ENCODE measurements at regions not wholly inside any gene's neighbourhood (a gene's known extent, or its start where the extent isn't known, plus 50 kb on each side); places are given as distances from the start of the nearest gene placed in this dataset.
A peak's percentile ranks its signal among the peaks of the same experiment; 100 is the strongest.

GRCh38 chr1:34476371-34476770 lies 278.5 kb upstream of the GJB5 start:
- ATAC-seq: no peak
- no peak for DNase-seq (ENCODE audit: low spot score)

GRCh38 chr1:34477632-34478141 lies 277.2 kb upstream of the GJB5 start:
- ATAC-seq: no peak
- no peak for DNase-seq (ENCODE audit: low spot score)

DNA sequence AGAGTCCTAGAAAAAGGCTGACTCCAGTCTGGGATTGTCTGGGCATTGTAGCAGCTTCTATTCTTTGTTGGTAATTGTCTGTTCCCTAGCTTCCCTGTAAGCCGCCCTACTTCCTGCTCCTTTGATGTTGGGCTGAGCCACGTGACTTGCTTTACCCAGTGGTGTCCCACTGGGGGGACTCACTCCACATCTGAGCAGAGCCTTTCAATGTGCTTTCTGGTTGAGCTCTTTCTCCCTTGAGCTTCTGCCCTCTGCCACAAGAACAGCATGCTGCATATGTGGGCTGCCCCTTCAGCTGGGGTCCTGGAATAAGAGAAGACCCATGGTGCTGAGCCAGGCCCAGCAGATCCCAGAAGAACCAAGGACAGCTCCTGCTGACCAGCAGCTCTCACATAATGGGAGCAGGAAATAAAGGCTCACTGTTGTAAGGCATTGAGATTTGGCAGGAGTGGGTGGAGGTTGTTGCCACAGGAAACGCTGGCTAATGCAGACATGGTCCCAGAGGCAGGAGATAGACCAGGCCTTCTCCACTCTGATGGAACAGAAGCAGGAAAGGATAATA lies 276.3 kb upstream of the GJB5 start:
- no peak for DNase-seq (ENCODE audit: low spot score)
- ATAC-seq: no peak

DNA sequence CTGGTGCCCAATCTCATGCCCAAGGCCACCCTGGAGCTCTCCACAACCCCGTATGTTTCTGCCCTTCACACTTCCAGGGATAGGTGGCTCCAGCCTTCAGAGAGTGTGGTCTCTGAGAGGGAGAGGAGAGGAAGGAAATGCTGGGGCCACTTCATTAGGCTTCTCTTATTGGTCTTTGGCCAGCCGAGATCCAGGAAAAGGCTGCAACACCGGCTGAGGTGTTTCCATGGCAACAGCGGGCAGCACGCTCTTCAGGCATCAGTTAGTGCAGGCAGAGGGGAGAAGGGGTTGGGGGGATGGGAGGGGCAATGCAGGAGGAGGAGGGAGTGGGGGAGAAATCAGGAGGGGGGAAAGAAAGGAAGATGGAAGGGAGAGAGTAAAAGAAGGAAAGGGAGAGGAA lies 275.1 kb upstream of the GJB5 start:
- no peak for ATAC-seq
- no peak for DNase-seq (ENCODE audit: low spot score)

GRCh38 chr1:34488080-34488708 lies 266.7 kb upstream of the GJB5 start:
- ATAC-seq (no peak), DNase-seq (ENCODE audit: low spot score) (no peak)

DNA sequence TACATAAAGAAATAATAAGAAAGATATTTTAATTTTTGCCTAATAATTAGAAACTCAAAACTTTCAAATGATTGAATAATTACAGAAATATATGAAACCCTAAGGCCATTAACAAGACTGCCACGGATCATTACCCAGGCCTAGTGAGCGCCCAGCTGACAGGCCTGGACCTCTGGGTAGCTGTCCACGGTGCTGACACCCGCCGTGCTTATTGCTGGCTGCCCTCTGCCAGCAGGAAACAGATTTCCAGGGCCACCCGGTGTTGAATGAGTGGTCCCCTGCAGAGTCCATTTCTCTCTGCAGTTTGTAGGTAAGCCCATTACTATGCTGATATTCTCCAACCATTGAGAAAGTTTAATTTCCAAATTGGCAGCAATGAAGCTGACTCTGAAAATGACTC lies 254.4 kb upstream of the GJB5 start:
- ATAC-seq (peak; percentile 72), DNase-seq (ENCODE audit: low spot score) (no peak)

DNA sequence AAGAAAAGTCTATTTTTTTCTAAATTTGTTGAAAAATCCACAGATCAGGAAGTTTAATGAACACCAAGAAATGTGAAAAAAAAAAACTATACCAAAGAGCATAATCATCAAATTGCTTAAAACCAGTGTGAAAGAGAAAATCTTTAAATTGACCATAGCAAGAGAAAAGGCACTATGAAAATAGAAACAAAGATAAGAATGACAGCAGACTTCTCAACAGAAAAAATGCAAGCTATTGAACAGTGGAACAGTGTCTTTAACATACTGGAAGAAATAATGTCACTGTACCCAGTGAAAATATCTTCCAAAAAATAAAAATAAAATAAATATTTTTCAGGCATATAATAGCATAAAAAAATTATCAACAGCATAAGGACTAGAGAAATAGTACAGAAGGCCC lies 243.0 kb upstream of the GJB5 start:
- no peak for ATAC-seq
- DNase-seq (ENCODE audit: low spot score): no peak

GRCh38 chr1:34518146-34518699 lies 236.6 kb upstream of the GJB5 start:
- ATAC-seq (no peak), DNase-seq (ENCODE audit: low spot score) (no peak)

DNA sequence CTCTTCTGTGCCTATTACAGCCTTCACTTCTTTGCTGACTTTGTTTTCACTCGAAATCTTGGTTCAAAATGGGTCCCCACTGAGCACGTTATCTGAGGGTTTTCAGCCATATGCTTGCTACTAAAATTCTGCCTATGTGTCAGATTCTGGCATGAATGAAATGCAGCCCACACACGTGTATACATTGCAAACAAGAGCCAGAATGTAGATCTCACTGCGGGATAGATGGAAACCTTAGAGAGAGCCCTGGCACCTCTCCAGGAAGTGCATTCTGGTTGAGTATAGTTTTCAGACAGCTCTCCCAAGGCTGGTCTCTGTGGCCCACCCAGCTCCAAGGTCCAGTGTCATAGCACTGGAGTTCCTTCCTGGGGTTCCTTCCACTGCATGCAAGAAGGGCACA lies 234.7 kb upstream of the GJB5 start:
- DNase-seq (ENCODE audit: low spot score): no peak

GRCh38 chr1:34524783-34525182 lies 230.1 kb upstream of the GJB5 start:
- ATAC-seq: no peak
- DNase-seq (ENCODE audit: low spot score): no peak

More for the DNA sequence above, 234.7 kb upstream of the GJB5 start:
- no peak for ATAC-seq

DNA sequence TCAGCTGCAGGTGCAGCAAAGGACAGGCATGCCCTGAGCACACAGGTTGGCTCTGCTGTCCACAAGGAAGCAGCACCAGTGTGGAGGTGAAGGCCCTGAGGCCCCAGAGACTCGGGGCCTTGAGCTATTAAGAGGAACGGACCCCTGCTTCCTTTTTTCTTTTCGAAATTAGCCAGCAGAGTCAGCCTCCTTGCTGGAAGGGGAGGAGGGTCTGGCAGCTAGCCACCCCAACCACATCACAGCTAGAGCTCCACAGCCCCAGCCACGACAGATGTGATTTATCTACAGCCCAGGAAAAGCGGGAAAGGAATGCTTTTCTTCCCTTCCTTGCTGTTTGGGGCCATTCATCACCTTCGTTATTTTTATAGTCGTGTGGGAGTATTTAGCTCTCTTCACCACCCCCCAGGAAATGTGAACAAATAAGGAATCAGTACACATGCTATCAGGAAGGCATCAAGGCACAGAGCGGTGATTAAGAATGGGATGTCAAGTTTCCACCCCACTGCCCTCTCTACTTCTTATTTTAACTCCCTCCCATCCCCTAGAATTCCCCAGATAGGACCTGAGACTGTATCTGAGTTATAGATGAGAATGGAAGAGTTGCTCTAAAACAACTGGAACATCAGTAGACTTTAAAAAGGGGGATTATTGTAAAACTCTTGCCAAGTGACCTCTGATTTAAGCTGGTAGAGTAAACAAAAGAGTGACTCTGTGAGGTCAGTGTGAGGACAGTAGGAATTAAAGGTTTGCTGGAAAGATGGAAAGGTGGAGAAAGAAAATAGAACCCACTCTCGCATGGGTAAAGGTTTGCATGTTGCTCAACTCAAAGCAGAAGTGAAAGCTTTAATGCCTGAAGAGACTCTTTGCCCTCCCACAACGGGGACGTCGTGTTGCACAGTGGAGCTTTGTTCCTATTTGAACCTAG lies 224.7 kb upstream of the GJB5 start:
- DNase-seq (ENCODE audit: low spot score): no peak

GRCh38 chr1:34532113-34532512 lies 222.7 kb upstream of the GJB5 start:
- ATAC-seq (no peak), DNase-seq (ENCODE audit: low spot score) (no peak)

More for the DNA sequence above, 224.7 kb upstream of the GJB5 start:
- no peak for ATAC-seq

DNA sequence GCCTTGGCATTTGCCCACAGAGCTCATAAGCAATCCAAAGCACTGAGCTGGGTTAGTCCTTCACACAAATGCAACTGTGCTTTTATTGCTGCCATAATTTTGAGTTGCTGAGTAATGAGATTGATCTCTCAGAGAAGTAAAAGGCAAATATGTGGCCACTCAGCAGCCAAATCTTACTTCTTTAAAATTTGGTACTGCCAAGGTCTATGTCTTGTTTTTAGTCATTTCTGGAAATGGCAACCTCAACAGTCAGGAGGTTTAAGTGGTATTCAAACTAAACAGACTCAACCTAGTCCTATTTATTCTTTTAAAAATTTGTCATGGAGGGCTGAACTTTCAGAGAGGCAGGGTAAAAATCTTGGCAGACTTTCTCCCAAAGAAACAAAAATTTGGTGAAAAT lies 216.4 kb upstream of the GJB5 start:
- DNase-seq (ENCODE audit: low spot score) (no peak), ATAC-seq (no peak)

GRCh38 chr1:34547046-34547674 lies 207.7 kb upstream of the GJB5 start:
- DNase-seq (ENCODE audit: low spot score): peak; percentile 61
- ATAC-seq: peak; percentile 99

DNA sequence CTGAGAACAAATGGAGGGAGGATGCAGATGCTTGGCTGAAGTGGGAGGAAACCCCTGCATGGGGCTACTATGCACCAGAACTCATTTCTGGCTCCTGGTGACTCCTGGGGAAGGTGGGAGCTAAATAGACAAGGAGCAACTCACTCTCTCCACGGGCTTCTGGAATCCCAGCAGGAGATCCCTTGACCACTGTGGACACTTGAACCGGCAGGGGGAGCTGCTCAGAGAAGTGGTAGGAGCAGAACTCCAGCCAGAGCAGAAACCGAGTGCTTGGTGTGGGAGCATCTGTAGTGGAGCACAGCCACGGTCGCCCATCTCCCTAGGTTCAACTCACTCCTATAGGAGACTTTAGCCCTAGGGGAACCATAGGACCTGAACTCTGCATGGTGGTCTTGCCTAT lies 205.6 kb upstream of the GJB5 start:
- peak; percentile 71 for ATAC-seq

GRCh38 chr1:34578306-34578705 lies 176.5 kb upstream of the GJB5 start:
- peak; percentile 80 for ATAC-seq
- DNase-seq (ENCODE audit: low spot score): no peak

More for the DNA sequence above, 205.6 kb upstream of the GJB5 start:
- DNase-seq (ENCODE audit: low spot score): no peak

GRCh38 chr1:34582356-34582755 lies 172.5 kb upstream of the GJB5 start:
- DNase-seq (ENCODE audit: low spot score): no peak
- peak; percentile 44 for ATAC-seq

GRCh38 chr1:34587761-34588160 lies 167.1 kb upstream of the GJB5 start:
- DNase-seq (ENCODE audit: low spot score): no peak
- no peak for ATAC-seq

DNA sequence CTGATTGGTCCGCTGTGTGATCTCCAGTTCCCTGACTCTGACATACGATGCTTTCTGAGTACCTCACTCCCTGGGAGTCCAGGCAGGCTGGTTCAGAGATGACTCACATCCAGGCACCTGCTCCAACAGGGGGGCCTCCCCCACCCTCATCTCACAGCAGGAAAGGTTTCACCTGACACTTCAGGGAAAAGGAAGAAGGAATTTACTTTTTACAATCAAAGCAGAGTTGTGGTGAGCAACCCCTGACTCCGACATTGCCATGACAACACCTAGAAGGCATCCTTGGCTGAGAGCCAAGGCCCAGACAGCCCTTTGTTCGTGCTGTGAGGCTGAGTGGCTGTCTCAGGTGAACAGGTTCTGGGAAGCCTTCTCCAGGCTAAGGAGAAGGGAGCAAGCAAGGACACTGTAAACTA lies 164.6 kb upstream of the GJB5 start:
- DNase-seq (ENCODE audit: low spot score): no peak

DNA sequence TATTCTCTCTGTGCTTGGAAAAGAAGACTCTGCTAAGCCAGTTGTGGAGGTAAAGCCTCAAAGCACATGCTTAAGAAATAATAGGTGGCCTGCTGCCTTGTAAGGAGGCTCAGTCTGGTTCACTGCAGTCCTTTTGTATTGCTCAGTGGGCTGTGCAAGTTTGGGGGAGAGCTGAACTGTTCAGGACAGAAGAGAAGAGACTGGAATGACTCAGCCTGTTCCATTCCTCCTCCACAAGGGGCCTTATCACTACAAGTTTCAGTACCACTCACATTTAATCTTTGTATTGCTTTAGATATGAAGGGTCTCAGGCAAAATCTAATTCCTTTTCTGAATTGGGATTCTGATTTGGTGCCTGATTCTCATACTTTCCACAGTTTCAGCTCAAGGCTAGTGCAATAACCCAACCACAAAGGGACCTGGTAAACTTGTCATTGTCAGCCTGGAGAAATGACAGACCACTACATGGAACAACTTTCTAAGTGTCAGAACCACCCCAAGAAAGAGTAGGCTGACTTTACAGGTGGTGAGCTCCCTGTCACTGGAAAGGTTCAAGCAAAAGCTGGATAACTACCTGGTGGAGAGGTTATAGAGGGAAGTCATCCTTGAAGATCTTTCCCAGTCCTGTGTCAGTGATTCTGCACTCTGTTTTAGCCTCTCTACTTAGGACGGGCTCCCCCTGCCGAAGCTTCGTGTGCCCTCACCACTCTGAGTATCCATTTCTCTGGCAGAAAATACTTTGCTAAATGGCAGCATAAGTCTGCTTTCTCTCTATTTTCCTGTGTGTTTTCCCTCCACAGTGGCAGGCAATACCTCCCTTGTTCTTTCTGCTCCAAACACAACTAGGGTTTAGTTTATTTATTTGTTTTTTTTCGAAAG lies 162.9 kb upstream of the GJB5 start:
- ATAC-seq (no peak), DNase-seq (ENCODE audit: low spot score) (no peak)

More for the DNA sequence above, 164.6 kb upstream of the GJB5 start:
- no peak for ATAC-seq
